HuH-7.5 (cell line): ENCODE measurements at regions not wholly inside any gene's neighbourhood (a gene's known extent, or its start where the extent isn't known, plus 50 kb on each side); places are given as distances from the start of the nearest gene placed in this dataset.
"Not testable (repeated sequence)": the region's sequence is repeated elsewhere in the genome, so short reads cannot be mapped to it uniquely, and the experiment has no call there.

Source experiments
- DNase-seq: peaks from one replicate; pipeline ENCODE4 v3.0.0; 2011; ENCODE audit warnings: low spot score

DNA sequence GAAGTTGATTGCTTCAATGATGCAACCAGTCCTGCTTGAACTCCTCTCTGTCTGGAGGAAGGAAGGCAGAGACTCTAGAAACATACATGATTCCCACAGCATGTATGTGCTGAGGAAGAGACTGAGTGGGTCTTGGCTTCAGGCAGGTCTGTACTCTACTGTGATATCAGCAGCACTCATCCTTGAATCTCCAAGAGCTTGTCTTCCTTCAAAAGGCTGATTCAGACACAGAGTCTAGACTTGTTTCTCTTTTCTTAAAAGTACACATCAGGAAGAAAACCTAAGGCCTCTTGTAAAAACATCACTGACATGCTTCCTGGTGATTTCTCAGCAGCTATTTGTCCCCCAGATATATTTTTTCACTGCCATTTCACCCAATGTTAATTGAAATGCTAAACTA lies 155.7 kb upstream of the HEY2 start:
- DNase-seq: no peak

DNA sequence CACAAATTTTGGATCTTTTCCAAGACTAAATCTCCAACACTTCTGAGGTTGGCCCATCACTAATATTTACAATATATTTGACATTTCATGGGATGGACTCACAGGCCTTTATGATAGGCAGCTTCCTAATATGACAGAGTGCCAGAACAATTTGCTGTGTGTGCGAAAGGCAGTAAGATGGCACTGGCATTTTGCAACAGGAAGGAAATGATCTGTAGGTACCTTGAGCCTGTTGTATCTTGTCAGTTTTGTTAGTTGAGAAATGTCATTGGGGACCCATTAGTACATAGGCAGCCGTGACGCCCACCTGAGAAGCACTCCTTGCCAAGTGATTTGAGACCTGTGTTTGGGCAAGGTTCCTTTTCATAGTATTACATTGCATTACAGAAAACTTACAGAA lies 153.4 kb upstream of the HEY2 start:
- DNase-seq: no peak

DNA sequence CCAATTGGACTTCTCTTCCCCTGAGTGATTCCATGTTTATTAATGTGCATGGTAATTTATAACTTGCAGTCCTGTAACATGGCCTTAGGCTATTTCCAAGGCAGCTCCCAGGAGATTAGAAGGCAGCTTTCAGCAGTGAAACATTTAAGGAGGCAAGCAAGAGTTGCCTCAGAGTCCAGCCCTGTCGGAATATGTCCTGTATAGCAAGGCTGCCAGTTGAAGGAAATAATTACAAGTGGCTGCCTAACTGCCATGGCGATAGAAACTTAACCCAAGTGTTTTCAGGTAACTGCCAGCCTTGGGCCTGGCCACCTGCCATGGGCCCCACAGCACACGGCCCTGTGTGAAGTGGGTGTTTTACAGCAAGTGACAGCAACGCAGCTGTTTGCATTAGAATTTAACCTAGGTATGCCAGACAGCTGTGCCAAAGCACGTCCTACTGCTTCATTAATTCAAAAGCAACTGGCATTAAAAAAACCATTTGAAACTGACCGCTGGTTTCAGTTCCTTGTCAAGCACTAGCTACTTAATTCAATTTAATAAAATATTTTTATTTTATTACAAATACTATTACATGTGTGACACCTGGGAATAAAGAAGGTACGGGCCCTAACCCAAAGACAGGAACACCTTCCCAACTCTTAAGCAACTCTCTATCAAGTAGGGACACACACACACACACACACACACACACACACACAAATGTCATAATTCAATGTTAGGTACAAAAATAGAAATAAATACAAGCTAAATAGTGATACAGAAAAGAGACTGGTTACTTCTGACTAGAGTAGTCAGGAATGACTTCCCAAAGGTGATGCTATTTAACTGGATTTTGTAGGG lies 151.8 kb upstream of the HEY2 start:
- DNase-seq: no peak

DNA sequence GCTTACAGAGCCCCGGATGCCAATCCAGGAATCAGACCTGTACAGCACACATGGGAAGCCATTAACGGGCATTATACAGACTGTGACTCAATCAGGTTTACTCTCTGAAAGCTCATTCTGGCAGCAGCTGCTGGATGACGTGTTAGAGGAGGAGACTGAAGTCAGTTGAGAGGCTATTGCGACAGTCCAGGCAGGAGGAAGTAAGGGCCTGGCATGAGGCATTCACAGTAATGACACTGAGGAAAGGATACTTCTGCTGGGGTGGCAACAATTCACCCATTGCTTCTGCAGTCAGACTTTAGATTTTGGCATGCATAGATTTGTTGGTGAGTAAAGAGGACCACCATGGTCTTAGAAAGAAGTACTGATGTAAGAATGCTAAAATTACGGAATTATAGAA lies 151.0 kb upstream of the HEY2 start:
- DNase-seq: no peak

DNA sequence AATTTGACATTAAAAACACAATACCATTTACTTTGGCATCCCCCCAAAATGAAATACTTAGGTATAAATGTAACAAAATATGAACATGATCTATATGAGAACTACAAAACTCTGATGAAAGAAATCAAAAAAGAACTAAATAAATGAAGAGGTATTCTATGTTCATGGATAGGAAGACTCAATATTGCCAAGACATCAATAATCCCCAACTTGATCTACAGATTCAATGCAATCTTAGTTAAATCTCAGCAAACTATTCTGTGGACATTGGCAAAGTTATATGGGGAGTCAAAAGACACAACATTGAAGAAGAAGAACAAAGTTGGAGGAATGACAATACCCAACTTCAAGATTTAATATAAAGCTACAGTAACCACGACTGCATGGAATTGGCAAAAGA lies 145.2 kb upstream of the HEY2 start:
- DNase-seq: no peak

DNA sequence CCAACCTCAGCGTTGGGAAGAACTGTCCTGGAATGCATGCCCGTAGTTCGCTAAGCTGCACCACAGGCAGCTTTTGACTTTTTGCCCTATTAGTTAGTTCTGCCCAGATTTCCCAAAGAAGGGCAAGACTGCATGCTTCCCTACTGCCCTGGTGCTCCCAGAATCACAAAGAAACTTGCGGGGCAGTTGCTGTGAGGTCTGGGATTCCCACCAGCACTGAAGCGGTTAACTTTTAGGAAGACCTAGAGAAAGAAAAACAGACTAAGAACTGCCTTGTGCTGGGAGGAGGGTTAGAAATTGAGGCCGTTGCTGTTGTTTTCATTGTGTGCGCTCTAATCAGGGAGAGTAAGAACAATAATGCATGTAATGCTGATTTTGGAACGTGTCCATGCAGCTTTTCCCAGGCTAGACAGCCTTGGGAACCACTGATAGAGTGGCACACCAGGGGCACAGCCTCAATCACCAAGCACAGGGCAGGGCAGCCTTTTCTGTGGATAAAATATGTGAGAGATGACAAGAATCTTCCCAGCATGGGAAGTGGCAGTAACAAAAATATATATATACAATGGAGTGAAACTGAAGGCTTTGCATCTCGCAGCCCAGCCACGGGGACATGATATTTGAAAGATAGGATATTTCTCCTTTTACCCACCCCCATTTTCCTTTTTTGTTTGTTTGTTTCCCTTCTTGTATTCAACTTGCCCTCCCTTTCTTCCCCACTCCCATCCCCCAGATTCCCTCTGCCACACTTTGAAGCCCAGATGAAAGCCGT lies 137.7 kb upstream of the HEY2 start:
- DNase-seq: no peak

DNA sequence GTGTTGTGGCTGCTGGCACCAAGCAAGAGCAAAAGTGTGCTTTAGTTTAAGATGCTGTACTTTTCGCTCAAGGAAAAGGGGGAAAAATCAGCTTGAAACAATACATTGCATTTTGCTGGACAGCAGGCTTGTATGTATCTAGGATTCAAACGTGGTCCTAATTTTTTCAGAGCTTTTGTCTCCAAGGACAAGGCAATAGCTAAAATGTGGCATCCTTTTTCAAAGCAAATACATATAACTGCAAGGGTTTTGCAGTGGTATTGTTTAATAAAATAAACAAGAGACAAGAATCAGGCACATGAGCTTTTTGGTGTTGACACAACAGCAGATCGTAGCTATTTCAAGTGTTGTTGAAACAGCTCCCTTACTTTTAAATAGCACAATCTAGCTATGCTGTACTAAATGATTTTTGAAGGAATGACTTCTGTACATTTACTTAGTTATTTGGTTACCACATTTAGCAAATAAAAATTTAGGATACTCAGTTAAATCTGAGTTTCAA lies 137.0 kb upstream of the HEY2 start:
- DNase-seq: no peak

DNA sequence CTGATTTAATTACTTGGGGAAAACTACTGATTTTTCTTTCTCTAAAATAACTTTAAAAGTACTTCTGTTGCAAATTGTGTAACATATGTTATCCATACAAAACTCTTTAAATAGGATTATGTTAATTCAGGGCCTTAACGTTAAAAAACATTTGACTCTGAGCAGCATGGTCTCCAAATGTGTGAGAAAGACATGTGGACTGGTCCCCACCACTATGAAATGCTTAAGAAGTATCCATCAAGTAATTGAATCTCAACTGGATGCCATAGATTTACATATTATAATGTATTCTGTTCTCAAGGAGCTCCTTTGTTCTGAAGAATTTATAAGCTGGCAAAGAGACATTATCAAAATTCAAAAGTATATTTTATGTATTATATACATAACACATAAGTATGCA lies 130.8 kb upstream of the HEY2 start:
- no peak for DNase-seq

DNA sequence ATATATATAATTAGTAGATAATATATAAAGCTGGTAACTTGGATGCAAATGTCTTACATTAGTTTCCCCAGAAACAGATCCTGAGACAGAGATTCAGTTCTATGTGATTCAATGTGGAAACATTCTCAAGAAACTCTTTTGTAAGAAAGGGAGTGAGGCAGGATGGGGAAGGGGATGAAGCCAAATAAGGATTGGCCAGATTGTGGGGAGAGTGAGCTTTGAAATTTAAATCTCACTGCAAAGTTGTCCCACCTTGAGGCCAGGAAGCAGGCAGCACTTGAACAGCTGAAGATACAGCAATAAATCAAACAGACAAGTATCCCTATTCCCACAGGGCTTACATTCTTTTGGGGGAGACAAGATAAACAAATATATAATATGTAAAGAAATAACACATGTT lies 126.3 kb upstream of the HEY2 start:
- no peak for DNase-seq

DNA sequence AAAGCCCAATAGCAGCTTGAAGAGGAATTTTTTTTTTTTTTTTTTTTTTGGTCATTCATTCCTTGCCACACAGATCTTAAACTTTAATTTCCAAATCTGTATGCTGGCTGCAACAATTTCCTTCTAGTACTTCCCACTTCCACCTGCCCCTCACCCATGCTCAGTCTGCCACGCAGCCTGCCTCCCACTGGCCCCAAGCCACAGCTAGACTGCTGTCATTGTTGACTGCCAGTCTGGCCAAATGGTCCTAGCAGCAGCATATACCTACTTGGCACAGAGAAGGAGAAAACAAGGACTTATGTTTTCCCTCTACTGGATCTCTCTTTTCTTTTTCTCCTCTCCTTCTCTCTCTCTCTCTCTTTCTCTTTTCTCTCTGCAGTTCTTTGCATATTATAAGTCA lies 118.3 kb upstream of the HEY2 start:
- DNase-seq: no peak

DNA sequence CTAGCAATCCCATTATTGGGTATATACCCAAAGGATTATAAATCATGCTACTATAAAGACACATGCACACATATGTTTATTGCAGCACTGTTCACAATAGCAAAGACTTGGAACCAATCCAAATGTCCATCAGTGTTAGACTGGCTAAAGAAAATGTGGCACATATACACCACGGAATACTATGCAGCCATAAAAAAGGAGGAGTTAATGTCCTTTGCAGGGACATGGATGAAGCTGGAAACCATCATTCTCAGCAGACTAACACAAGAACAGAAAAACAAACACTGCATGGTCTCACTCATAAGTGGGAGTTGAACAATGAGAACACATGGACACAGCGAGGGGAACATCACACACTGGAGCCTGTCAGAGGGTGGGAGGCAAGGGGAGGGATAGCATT lies 113.4 kb upstream of the HEY2 start:
- DNase-seq: not testable (repeated sequence)

DNA sequence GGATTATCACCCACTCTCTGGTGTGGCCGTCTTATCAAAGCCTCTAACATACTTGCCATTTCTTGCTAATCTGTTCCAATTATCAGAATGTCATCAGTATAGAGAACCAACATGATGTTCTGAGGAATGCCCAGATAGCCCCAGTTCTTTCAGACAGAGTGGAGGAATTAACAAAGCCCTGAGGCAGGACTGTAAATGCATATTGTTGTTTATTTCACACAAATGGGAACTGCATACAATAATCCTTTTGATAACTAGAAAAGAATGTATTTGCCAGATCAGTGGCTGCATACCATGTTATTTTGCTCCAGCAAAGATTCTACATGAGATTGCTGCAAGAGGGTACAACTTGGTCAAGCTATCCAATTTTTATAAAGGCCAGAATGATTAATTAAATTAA lies 112.8 kb upstream of the HEY2 start:
- DNase-seq: no peak

DNA sequence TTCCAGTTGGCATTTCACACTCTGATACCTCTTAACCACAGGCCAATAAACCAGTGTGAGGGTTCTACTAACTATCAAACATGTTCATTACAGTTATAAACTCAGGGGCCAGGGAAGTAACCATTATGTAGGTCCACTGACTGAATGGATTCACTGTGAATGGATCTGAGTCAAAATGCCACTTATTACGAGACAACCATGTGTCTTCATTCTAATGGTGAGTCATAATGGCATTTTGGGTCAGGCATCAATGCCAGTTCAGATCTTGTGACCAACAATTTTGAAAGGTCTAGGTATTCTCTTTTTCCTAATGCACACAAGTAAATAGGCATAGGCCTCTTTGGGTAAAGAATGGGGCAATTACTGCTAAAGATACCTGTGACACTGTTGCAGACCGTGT lies 112.2 kb upstream of the HEY2 start:
- no peak for DNase-seq

DNA sequence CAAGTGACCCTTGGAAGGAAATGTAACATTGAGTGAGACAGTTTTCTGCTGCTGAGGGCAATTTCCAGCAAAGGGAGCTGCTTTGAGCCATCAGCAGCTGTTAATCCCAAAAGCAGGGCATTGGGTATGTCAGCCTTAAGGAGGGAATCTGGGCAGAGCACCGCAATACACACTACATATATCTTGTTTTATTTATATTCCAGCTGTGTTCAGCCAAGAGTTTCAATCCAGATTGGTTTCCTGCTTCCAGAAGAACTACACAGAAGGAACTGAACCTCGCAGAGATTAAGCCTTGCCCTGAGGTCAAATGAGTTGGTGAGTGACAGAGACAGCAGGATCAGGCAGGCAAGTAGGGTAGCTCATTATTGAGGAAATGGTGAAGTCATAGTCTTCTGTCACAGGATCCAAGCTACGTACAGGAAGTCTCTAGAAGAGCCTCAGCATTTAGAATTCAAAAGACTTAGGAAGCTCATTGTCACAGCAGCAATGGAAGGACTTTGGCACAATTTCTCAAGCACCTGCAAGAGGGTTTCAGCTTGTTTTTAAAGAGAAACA lies 109.9 kb upstream of the HEY2 start:
- DNase-seq: no peak

DNA sequence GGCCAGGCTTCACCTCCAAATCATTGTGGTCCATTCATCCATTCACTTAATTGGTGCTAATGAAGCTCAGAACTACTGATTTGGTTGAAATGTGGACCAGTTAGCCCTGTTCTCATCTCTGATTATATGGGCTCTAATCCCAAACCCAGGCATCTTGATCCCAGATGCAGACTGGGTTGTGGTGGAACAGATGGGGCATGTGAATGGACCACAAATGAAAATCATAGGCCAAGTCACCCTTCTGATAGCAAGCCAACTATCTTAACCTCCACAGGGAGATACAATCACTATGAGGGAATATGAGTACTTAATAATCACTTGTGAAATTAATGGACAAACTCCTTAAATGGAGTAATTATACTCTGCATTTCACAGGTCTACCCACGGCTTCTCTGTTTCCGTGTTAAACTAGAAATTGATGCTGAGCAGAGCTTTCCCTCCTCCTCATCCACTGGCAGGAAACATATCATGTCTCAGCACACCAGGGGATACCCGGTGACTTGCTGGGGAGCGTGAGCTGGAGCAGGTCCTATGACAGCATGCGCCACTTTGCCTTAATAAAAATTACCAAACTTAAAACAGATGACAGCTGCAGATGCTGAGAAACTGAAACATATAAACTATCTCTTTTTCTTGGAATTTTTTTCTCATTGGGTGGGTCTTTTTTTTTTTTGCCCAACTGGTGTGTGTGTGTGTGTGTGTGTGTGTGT lies 108.8 kb upstream of the HEY2 start:
- DNase-seq: no peak

DNA sequence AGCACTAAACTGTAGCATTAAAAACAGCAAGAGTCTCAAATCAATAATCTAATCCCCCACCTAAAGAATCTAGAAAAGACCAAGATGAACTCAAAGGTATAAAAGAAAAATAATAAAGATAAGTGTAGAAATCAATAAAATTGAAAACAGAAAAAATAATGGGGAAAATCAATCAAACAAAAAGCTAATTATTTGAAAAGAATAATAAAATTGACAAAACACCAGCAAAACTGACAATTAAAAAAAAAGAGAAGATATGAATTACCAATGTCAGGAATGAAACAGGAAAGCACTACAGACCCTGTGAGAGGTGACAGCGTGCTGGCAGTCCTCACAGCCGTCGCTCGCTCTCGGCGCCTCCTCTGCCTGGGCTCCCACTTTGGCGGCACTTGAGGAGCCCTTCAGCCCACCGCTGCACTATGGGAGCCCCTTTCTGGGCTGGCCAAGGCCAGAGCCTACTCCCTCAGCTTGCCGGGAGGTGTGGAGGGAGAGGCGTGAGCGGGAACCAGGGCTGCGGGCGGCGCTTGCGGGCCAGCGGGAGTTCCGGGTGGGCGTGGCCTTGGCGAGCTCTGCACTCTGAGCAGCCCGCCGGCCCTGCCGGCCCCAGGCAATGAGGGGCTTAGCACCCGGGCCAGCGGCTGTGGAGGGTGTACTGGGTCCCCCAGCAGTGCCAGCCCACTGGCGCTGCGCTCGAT lies 105.3 kb upstream of the HEY2 start:
- peak; percentile 12 for DNase-seq

DNA sequence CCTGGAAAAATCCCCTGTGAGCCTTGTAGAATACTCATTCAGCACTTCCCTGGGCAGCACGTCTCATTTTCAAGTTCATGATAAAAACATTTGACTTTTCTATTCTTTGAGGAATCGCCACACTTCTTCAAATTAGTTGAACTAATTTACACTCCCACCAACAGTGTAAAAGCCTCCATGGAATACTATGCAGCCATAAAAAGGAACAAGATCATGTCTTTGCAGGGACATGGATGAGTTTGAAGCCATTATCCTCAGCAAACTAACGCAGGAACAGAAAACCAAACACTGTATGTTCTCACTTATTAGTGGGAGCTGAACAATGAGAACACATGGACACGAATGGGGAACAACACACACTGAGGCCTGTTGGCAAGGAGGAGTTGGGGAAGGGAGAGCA lies 102.0 kb upstream of the HEY2 start:
- DNase-seq: no peak

DNA sequence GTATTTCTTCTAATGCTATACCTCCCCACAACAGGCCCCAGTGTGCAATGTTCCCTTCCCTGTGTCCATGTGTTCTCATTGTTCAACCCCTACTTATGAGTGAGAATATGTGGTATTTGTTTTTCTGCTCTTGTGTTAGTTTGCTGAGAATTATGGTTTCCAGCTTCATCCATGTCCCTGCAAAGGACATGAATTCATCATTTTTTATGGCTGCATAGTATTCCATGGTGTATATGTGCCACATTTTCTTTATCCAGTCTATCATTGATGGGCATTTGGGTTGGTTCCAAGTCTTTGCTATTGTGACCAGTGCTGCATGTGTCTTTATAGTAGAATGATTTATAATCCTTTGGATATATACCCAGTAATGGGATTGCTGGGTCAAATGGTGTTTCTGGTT lies 95.7 kb upstream of the HEY2 start:
- DNase-seq: not testable (repeated sequence)

DNA sequence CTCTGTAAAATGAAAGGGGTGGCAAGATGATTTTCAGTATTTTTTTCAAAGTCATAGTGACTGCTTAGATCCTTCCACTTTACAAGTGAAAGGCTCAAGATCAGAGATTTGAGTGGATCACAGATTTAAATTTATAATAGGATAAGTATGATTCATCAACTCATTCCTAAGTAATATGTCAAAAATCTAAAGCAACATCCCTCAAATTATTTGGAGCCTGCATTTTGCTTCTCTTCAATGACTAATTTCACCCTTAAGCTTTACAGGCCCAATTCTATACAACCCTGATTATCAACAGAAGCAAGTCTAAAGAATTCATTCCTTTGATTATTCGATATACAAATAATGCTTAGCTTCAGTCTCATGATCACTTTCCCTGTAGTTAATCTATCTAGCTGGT lies 93.9 kb upstream of the HEY2 start:
- DNase-seq: no peak

DNA sequence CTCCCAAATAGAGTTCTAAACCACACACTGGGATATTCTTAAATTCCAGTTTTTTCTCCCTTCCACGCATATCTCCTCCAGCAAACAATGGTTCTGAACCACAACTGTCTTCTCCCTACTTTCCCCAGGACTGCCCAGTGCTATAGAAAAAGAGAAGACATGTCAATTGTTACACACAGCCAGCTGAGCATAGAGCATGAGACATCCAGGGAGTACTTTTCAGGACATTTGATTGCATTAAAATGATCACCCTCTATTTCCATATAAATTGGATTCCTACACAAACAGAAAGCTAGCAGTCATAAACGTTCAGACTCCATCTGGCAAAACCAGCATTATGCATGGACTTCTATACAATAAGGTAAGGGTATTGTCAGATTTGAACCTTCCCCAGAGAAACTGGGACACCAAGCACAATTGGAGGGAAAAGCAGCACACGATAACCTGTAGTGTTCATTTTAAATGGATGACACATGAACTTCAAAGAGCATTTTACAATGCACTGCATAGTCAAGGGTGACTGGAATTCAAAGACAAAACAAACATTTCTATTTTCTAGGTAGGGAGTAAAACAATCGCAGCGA lies 93.1 kb upstream of the HEY2 start:
- no peak for DNase-seq

DNA sequence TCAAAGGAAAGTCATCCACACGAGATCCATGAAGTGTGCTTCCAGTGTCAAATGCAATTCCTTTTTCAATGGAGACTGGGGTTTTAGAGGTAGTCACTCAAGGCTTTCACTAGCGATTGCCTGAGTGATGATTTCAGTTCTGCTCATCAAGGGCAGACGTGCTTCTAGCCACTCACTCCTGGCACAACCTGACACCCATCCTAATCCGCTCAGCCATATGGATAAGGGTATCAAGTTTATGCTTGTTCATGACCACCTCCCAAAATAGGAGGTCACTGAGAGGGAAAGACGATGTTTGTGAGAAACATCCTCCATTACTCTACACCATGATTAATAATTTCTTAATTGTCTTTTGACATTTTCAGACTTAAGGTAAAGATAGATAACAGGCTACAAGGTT lies 91.3 kb upstream of the HEY2 start:
- no peak for DNase-seq
